ENCODE measurements at regions not wholly inside any gene's neighbourhood (a gene's known extent, or its start where the extent isn't known, plus 50 kb on each side); places are given as distances from the start of the nearest gene placed in this dataset.
"Not testable (repeated sequence)": the region's sequence is repeated elsewhere in the genome, so short reads cannot be mapped to it uniquely, and the experiment has no call there.

DNA sequence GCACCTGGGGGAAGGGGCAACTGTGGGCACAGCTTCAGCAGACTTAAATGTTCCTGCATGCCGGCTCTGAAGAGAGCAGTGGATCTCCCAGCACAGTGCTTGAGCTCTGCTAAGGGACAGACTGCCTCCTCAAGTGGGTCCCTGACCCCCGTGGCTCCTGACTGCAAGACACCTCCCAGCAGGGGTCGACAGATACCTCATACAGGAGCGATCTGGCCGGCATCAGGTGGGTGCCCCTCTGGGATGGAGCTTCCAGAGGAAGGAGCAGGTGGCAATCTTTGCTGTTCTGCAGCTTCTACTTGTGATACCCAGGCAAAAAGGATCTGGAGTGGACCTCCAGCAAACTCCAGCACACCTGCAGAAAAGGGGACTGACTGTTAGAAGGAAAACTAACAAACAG is 871.5 kb downstream of the DIAPH3 start:
- not testable (repeated sequence) for TF ChIP-seq CREB1 (IDR thresholded peaks at IDR 0.05; ENCODE audit: low read depth)
- TF ChIP-seq, protein P1, sequence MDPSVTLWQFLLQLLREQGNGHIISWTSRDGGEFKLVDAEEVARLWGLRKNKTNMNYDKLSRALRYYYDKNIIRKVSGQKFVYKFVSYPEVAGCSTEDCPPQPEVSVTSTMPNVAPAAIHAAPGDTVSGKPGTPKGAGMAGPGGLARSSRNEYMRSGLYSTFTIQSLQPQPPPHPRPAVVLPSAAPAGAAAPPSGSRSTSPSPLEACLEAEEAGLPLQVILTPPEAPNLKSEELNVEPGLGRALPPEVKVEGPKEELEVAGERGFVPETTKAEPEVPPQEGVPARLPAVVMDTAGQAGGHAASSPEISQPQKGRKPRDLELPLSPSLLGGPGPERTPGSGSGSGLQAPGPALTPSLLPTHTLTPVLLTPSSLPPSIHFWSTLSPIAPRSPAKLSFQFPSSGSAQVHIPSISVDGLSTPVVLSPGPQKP (IDR thresholded peaks at IDR 0.05; ENCODE audit: low read depth, low read length) = not testable (repeated sequence)
